OCI-LY1 (cell line): ENCODE measurements at regions not wholly inside any gene's neighbourhood (a gene's known extent, or its start where the extent isn't known, plus 50 kb on each side); places are given as distances from the start of the nearest gene placed in this dataset.

Source experiments
- H2AFZ ChIP-seq: fragments of 200-600 bp; sonication (generic), shearing (Covaris generic); 2 replicates; pipeline ENCODE4 v1.6.0; 2014; ENCODE audit warnings: antibody characterized with exemption, mild to moderate bottlenecking, low read length
- H3F3A ChIP-seq: fragments of 200-600 bp; sonication (generic), shearing (Covaris generic); 2 replicates; pipeline ENCODE4 v1.6.0; 2014; ENCODE audit warnings: mild to moderate bottlenecking, antibody characterized with exemption, low read length, moderate library complexity; ENCODE audit not compliant: insufficient read depth
- H3K27ac ChIP-seq: fragments of 200-600 bp; sonication (generic); 2 replicates; pipeline ENCODE4 v1.5.1; 2014; ENCODE audit warnings: low read length, mixed run types, mild to moderate bottlenecking, low read depth; ENCODE audit not compliant: poor library complexity, severe bottlenecking
- H3K27me3 ChIP-seq: fragments of 200-600 bp; sonication (generic); 2 replicates; pipeline ENCODE4 v1.6.0; 2014; ENCODE audit warnings: antibody characterized with exemption, mild to moderate bottlenecking, low read length, moderate library complexity; ENCODE audit not compliant: insufficient read depth
- H3K36me3 ChIP-seq: fragments of 200-600 bp; sonication (generic); 2 replicates; pipeline ENCODE4 v1.6.1; 2014; ENCODE audit warnings: mild to moderate bottlenecking, antibody characterized with exemption, low read length, moderate library complexity, mixed read lengths; ENCODE audit not compliant: insufficient read depth
- H3K4me1 ChIP-seq: fragments of 200-600 bp; sonication (generic); 2 replicates; pipeline ENCODE4 v1.5.1; 2014; ENCODE audit warnings: mild to moderate bottlenecking, low read length, moderate library complexity; ENCODE audit not compliant: insufficient read depth, severe bottlenecking
- H3K4me2 ChIP-seq: fragments of 200-600 bp; sonication (generic), shearing (Covaris generic); 2 replicates; pipeline ENCODE4 v1.6.1; 2014; ENCODE audit warnings: low read length
- H3K4me3 ChIP-seq: fragments of 200-600 bp; sonication (generic); 2 replicates; pipeline ENCODE4 v1.5.1; 2014; ENCODE audit warnings: low read length, low read depth, mild to moderate bottlenecking, mixed read lengths; ENCODE audit not compliant: poor library complexity, severe bottlenecking
- H3K79me2 ChIP-seq: fragments of 200-600 bp; shearing (Covaris generic); 2 replicates; pipeline ENCODE4 v1.6.1; 2016; ENCODE audit warnings: mixed run types, low read length, mixed read lengths; ENCODE audit not compliant: insufficient read depth
- H3K9ac ChIP-seq: fragments of 200-600 bp; sonication (generic), shearing (Covaris generic); 2 replicates; pipeline ENCODE4 v1.6.1; 2014; ENCODE audit warnings: mild to moderate bottlenecking, low read length, mixed read lengths
- H3K9me2 ChIP-seq: fragments of 200-600 bp; sonication (generic), shearing (Covaris generic); 2 replicates; pipeline ENCODE4 v1.6.1; 2014; ENCODE audit warnings: low read depth, mild to moderate bottlenecking, low read length, mixed read lengths
- H3K9me3 ChIP-seq: fragments of 200-600 bp; shearing (Covaris generic); 2 replicates; pipeline ENCODE4 v1.6.1; 2014; ENCODE audit warnings: low read length, mixed read lengths
- H4K20me1 ChIP-seq: fragments of 200-600 bp; sonication (generic), shearing (Covaris generic); 2 replicates; pipeline ENCODE4 v1.6.0; 2016; ENCODE audit warnings: mild to moderate bottlenecking, low read length; ENCODE audit not compliant: insufficient read depth
- EZH2 ChIP-seq: fragments of 200-600 bp; sonication (generic), shearing (Covaris generic); IDR thresholded peaks from 2 replicates; pipeline ENCODE4 v1.8.0; 2017; ENCODE audit warnings: borderline replicate concordance, mixed run types, mild to moderate bottlenecking, antibody characterized with exemption, low read length, moderate library complexity, mixed read lengths
- TF ChIP-seq, protein P1 (sequence below): fragments of 200-600 bp; sonication (generic), shearing (Covaris generic); IDR thresholded peaks from 2 replicates; pipeline ENCODE4 v1.5.1; 2017; ENCODE audit warnings: mild to moderate bottlenecking, antibody characterized with exemption, low read length, moderate library complexity, mixed read lengths

GRCh38 chr2:180367815-180368214 is 360.7 kb upstream of the CWC22 start:
- Histone ChIP-seq H3K9me3 (no peaks in the 10 kb centered on the region), H3K36me3 (no peaks in the 10 kb centered on the region), H2AFZ (no peak overlapping the region), H4K20me1 (no peaks in the 10 kb centered on the region), H3K4me3 (no peak overlapping the region), H3F3A (no peaks in the 10 kb centered on the region), H3K4me1 (no peaks in the 10 kb centered on the region), H3K27ac (no peak overlapping the region), H3K79me2 (no peaks in the 10 kb centered on the region), H3K27me3 (no peaks in the 10 kb centered on the region), H3K4me2 (no peak overlapping the region), H3K9me2 (no peaks in the 10 kb centered on the region), H3K9ac (no peak overlapping the region)
- TF ChIP-seq, protein P1, sequence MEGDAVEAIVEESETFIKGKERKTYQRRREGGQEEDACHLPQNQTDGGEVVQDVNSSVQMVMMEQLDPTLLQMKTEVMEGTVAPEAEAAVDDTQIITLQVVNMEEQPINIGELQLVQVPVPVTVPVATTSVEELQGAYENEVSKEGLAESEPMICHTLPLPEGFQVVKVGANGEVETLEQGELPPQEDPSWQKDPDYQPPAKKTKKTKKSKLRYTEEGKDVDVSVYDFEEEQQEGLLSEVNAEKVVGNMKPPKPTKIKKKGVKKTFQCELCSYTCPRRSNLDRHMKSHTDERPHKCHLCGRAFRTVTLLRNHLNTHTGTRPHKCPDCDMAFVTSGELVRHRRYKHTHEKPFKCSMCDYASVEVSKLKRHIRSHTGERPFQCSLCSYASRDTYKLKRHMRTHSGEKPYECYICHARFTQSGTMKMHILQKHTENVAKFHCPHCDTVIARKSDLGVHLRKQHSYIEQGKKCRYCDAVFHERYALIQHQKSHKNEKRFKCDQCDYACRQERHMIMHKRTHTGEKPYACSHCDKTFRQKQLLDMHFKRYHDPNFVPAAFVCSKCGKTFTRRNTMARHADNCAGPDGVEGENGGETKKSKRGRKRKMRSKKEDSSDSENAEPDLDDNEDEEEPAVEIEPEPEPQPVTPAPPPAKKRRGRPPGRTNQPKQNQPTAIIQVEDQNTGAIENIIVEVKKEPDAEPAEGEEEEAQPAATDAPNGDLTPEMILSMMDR = no peak
- TF ChIP-seq EZH2 = no peak

DNA sequence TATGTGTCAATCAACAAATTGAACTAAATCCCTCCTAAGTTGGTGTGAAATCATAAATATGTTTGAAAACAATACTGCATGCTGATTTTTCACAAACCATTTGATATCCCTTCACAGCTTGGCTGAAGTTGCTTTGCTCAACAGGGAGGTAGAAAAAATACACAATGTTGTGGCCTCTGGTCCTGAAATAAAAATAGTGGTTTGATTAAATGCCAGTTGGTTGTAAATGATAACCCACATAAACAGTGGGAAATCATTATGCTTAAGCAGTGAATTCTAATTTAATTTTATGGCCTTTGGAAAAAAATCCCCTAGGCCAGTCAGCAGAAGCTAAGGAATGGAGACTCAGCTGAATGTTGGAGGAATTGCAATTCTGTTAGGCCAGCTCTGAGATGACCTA is 359.4 kb upstream of the CWC22 start:
- Histone ChIP-seq H4K20me1 (no peaks in the 10 kb centered on the region), H3K9me2 (no peaks in the 10 kb centered on the region), H2AFZ (no peak overlapping the region), H3K36me3 (no peaks in the 10 kb centered on the region), H3K4me1 (no peaks in the 10 kb centered on the region), H3K4me2 (no peak overlapping the region), H3K9me3 (no peaks in the 10 kb centered on the region), H3K79me2 (no peaks in the 10 kb centered on the region), H3K9ac (no peak overlapping the region), H3F3A (no peaks in the 10 kb centered on the region), H3K27ac (no peak overlapping the region), H3K27me3 (no peaks in the 10 kb centered on the region), H3K4me3 (no peak overlapping the region)
- TF ChIP-seq, protein P1 = no peak
- no peak for TF ChIP-seq EZH2

DNA sequence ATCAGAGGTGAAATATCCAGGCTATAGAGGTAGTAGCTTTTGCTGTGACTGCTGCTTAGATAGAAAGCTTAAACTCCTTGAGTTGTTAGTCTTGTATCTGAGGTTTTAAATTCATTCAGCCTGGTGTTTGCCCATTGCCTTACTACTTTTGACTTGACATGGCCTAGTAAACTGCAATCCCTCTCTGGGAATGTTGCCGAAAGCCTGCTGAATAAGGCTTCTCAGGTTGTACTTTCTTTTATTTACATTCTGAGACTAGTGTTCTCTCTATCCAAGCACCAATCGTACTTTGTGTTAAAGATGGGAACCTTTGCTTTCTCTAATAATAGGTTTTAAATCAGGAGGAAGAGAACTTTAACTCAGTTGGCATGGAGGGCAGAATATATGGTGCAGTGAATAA is 357.6 kb upstream of the CWC22 start:
- no peak overlapping the region for H3K9ac ChIP-seq
- no peaks in the 10 kb centered on the region for H3K9me2 ChIP-seq
- peak overlapping the region; percentile 28; the same call in 1 of the 2 replicates for H2AFZ ChIP-seq
- no peaks in the 10 kb centered on the region for H4K20me1 ChIP-seq
- no peaks in the 10 kb centered on the region for H3K27me3 ChIP-seq
- H3K79me2 ChIP-seq = no peaks in the 10 kb centered on the region
- peaks cover 10% of the 10 kb centered on the region for H3K4me1 ChIP-seq
- no peak overlapping the region for H3K27ac ChIP-seq
- no peaks in the 10 kb centered on the region for H3K36me3 ChIP-seq
- H3F3A ChIP-seq = no peaks in the 10 kb centered on the region
- no peaks in the 10 kb centered on the region for H3K9me3 ChIP-seq
- no peak overlapping the region for H3K4me2 ChIP-seq
- TF ChIP-seq, protein P1 = no peak
- no peak for TF ChIP-seq EZH2
- H3K4me3 ChIP-seq = no peak overlapping the region
